Umbilical cord (tissue), 1 donor: ENCODE measurements at regions not wholly inside any gene's neighbourhood (a gene's known extent, or its start where the extent isn't known, plus 50 kb on each side); places are given as distances from the start of the nearest gene placed in this dataset.

ENCODE experiments used
- DNase-seq: peaks from one replicate; pipeline ENCODE4 v3.0.0-alpha.2; 2015; ENCODE audit warnings: low spot score

GRCh38 chr9:134214386-134214765, 50.0 kb upstream of the RNU6ATAC start:
- no peak for DNase-seq

- DNase-seq: no peak
Observed at GRCh38 chr9:134214766-134215419, 50.5 kb upstream of the RNU6ATAC start.

GRCh38 chr9:134215420-134215698, 51.0 kb upstream of the RNU6ATAC start:
- no peak for DNase-seq

- peak; percentile 52 for DNase-seq
Observed at GRCh38 chr9:134215699-134216448, 51.5 kb upstream of the RNU6ATAC start.

- no peak for DNase-seq
Observed at GRCh38 chr9:134216449-134216951, 52.1 kb upstream of the RNU6ATAC start.

- DNase-seq: no peak
Observed at GRCh38 chr9:134216961-134217360, 52.6 kb upstream of the RNU6ATAC start.

GRCh38 chr9:134217431-134218210, 53.3 kb upstream of the RNU6ATAC start:
- no peak for DNase-seq

- DNase-seq: no peak
Observed at GRCh38 chr9:134218230-134218629, 53.9 kb upstream of the RNU6ATAC start.

- no peak for DNase-seq
Observed at GRCh38 chr9:134219646-134220060, 55.3 kb upstream of the RNU6ATAC start.

GRCh38 chr9:134220311-134220710, 55.9 kb upstream of the RNU6ATAC start:
- DNase-seq: no peak

- no peak for DNase-seq
Observed at GRCh38 chr9:134221273-134222017, 57.1 kb upstream of the RNU6ATAC start.

GRCh38 chr9:134222018-134222573, 57.7 kb upstream of the RNU6ATAC start:
- DNase-seq: no peak

GRCh38 chr9:134223091-134223490, 58.7 kb upstream of the RNU6ATAC start:
- DNase-seq: peak; percentile 43

GRCh38 chr9:134223591-134224122, 59.3 kb upstream of the RNU6ATAC start:
- no peak for DNase-seq

GRCh38 chr9:134224127-134224526, 59.8 kb upstream of the RNU6ATAC start:
- no peak for DNase-seq

GRCh38 chr9:134224567-134225093, 60.3 kb upstream of the RNU6ATAC start:
- DNase-seq: no peak

GRCh38 chr9:134225186-134225585, 60.8 kb upstream of the RNU6ATAC start:
- no peak for DNase-seq

- no peak for DNase-seq
Observed at GRCh38 chr9:134225816-134226215, 61.5 kb upstream of the RNU6ATAC start.

- no peak for DNase-seq
Observed at GRCh38 chr9:134226221-134226930, 62.0 kb upstream of the RNU6ATAC start.
